ENCODE measurements at regions not wholly inside any gene's neighbourhood (a gene's known extent, or its start where the extent isn't known, plus 50 kb on each side); places are given as distances from the start of the nearest gene placed in this dataset.

- Histone ChIP-seq H3K27ac (ENCODE audit: low read length) (no peak overlapping the region), H3K27me3 (ENCODE audit: insufficient read depth, low read depth, low read length) (no peaks in the 10 kb centered on the region), H3K9me3 (ENCODE audit: low read length) (no peaks in the 10 kb centered on the region), H3K4me3 (ENCODE audit: low read length) (no peak overlapping the region), H3K4me2 (ENCODE audit: low read length) (no peak overlapping the region), H2AFZ (ENCODE audit: low read depth, low read length) (no peak overlapping the region), H3F3A (ENCODE audit: insufficient read depth, low read length, poor library complexity, severe bottlenecking) (no peaks in the 10 kb centered on the region), H3K36me3 (ENCODE audit: insufficient read depth, low read length) (no peaks in the 10 kb centered on the region), H3K9me2 (ENCODE audit: insufficient read depth, low read length) (no peaks in the 10 kb centered on the region), H3K79me2 (replicated peaks; ENCODE audit: insufficient read depth, low read length) (no peaks in the 10 kb centered on the region), H4K20me1 (ENCODE audit: insufficient read depth) (no peaks in the 10 kb centered on the region), H3K9ac (ENCODE audit: low read length) (no peak overlapping the region)
- TF ChIP-seq TAF1 (IDR thresholded peaks at IDR 0.05; ENCODE audit: low read depth) (no peak), SMC3 (conservative IDR thresholded peaks at IDR 0.05; ENCODE audit: poor library complexity) (no peak), RAD21 (conservative IDR thresholded peaks at IDR 0.05) (no peak), POLR2AphosphoS5 (IDR thresholded peaks at IDR 0.05) (no peak), MXI1 (conservative IDR thresholded peaks at IDR 0.05; ENCODE audit: poor library complexity, severe bottlenecking) (no peak), REST (IDR thresholded peaks at IDR 0.05; ENCODE audit: borderline replicate concordance) (no peak), EP300 (conservative IDR thresholded peaks at IDR 0.05; ENCODE audit: poor library complexity, severe bottlenecking) (no peak), EZH2 (IDR thresholded peaks at IDR 0.05; ENCODE audit: borderline replicate concordance, insufficient read depth, low read length, poor library complexity, severe bottlenecking) (no peak)
- TF ChIP-seq, protein P1, sequence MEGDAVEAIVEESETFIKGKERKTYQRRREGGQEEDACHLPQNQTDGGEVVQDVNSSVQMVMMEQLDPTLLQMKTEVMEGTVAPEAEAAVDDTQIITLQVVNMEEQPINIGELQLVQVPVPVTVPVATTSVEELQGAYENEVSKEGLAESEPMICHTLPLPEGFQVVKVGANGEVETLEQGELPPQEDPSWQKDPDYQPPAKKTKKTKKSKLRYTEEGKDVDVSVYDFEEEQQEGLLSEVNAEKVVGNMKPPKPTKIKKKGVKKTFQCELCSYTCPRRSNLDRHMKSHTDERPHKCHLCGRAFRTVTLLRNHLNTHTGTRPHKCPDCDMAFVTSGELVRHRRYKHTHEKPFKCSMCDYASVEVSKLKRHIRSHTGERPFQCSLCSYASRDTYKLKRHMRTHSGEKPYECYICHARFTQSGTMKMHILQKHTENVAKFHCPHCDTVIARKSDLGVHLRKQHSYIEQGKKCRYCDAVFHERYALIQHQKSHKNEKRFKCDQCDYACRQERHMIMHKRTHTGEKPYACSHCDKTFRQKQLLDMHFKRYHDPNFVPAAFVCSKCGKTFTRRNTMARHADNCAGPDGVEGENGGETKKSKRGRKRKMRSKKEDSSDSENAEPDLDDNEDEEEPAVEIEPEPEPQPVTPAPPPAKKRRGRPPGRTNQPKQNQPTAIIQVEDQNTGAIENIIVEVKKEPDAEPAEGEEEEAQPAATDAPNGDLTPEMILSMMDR (IDR thresholded peaks at IDR 0.05; ENCODE audit: poor library complexity, severe bottlenecking), result no peak
Observed at GRCh38 chr12:61879229-61879628, 381.0 kb upstream of the USP15 start.

DNA sequence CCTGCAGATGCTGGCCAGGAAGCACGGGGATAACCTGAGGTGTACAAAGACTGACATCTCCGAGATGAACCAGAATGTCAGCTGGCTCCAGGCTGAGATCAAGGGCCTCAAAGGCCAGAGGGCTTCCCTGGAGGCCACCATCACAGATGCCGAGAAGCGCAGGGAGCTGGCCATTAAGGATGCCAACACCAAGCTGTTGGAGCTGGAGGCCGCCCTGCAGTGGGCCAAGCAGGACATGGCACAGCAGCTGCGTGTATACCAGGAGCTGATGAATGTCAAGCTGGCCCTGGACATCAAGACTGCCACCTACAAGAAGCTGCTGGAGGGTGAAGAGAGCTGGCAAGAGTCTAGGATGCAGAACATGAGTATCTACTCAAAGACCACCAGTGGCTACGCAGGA is 380.0 kb upstream of the USP15 start:
- Histone ChIP-seq H3K9me3 (ENCODE audit: low read length) (no peaks in the 10 kb centered on the region), H3F3A (ENCODE audit: insufficient read depth, low read length, poor library complexity, severe bottlenecking) (no peaks in the 10 kb centered on the region), H3K4me3 (ENCODE audit: low read length) (no peak overlapping the region), H3K79me2 (replicated peaks; ENCODE audit: insufficient read depth, low read length) (no peaks in the 10 kb centered on the region), H3K4me2 (ENCODE audit: low read length) (no peak overlapping the region), H4K20me1 (ENCODE audit: insufficient read depth) (no peaks in the 10 kb centered on the region), H3K27ac (ENCODE audit: low read length) (no peak overlapping the region), H3K27me3 (ENCODE audit: insufficient read depth, low read depth, low read length) (no peaks in the 10 kb centered on the region), H3K9me2 (ENCODE audit: insufficient read depth, low read length) (no peaks in the 10 kb centered on the region), H3K36me3 (ENCODE audit: insufficient read depth, low read length) (no peaks in the 10 kb centered on the region), H3K9ac (ENCODE audit: low read length) (no peak overlapping the region), H2AFZ (ENCODE audit: low read depth, low read length) (no peak overlapping the region)
- TF ChIP-seq, protein P1 (IDR thresholded peaks at IDR 0.05; ENCODE audit: poor library complexity, severe bottlenecking), result no peak
- TF ChIP-seq EP300 (conservative IDR thresholded peaks at IDR 0.05; ENCODE audit: poor library complexity, severe bottlenecking) (no peak), SMC3 (conservative IDR thresholded peaks at IDR 0.05; ENCODE audit: poor library complexity) (no peak)

Data from neural cell (in vitro differentiated cells).